ENCODE measurements at regions not wholly inside any gene's neighbourhood (a gene's known extent, or its start where the extent isn't known, plus 50 kb on each side); places are given as distances from the start of the nearest gene placed in this dataset.

GRCh38 chr4:32551943-32552342, 1831.8 kb downstream of the PCDH7 start:
- TF ChIP-seq POLR2A (IDR thresholded peaks at IDR 0.05) (no peak), CTCF (IDR thresholded peaks at IDR 0.05) (no peak)

Data from right lobe of liver (tissue), 4 donors.